ENCODE measurements at regions not wholly inside any gene's neighbourhood (a gene's known extent, or its start where the extent isn't known, plus 50 kb on each side); places are given as distances from the start of the nearest gene placed in this dataset.
"Not testable (repeated sequence)": the region's sequence is repeated elsewhere in the genome, so short reads cannot be mapped to it uniquely, and the experiment has no call there.

GRCh38 chr22:22697377-22698117 lies 53.1 kb downstream of the GGTLC2 start:
- no peak for FAIRE-seq
- no peak for DNase-seq (ENCODE audit: low spot score)

GRCh38 chr22:22698263-22698750 lies 53.9 kb downstream of the GGTLC2 start:
- FAIRE-seq = no peak

GRCh38 chr22:22700631-22701030 lies 56.2 kb downstream of the GGTLC2 start:
- FAIRE-seq = no peak
- no peak for DNase-seq (ENCODE audit: low spot score)

More at GRCh38 chr22:22698263-22698750, 53.9 kb downstream of the GGTLC2 start:
- DNase-seq (ENCODE audit: low spot score) = no peak

GRCh38 chr22:22701557-22701956 lies 57.1 kb downstream of the GGTLC2 start:
- FAIRE-seq = not testable (repeated sequence)

GRCh38 chr22:22702237-22703202 lies 58.1 kb downstream of the GGTLC2 start:
- FAIRE-seq = no peak
- no peak for DNase-seq (ENCODE audit: low spot score)

More at GRCh38 chr22:22701557-22701956, 57.1 kb downstream of the GGTLC2 start:
- DNase-seq (ENCODE audit: low spot score) = not testable (repeated sequence)

- DNase-seq (ENCODE audit: low spot score) (no peak), FAIRE-seq (no peak)
Observed at GRCh38 chr22:22703203-22703570, 58.8 kb downstream of the GGTLC2 start.

- no peak for FAIRE-seq
- no peak for DNase-seq (ENCODE audit: low spot score)
Observed at GRCh38 chr22:22703715-22704114, 59.3 kb downstream of the GGTLC2 start.

- FAIRE-seq (no peak), DNase-seq (ENCODE audit: low spot score) (no peak)
Observed at GRCh38 chr22:22704156-22704946, 59.9 kb downstream of the GGTLC2 start.

- no peak for DNase-seq (ENCODE audit: low spot score)
- no peak for FAIRE-seq
Observed at GRCh38 chr22:22705328-22706100, 61.1 kb downstream of the GGTLC2 start.

- DNase-seq (ENCODE audit: low spot score) (no peak), FAIRE-seq (no peak)
Observed at GRCh38 chr22:22706253-22706915, 62.0 kb downstream of the GGTLC2 start.

GRCh38 chr22:22709719-22710445 lies 65.5 kb downstream of the GGTLC2 start:
- FAIRE-seq = no peak
- DNase-seq (ENCODE audit: low spot score) = no peak

- no peak for FAIRE-seq
Observed at GRCh38 chr22:22710719-22711531, 66.5 kb downstream of the GGTLC2 start.

GRCh38 chr22:22711532-22711913 lies 67.1 kb downstream of the GGTLC2 start:
- DNase-seq (ENCODE audit: low spot score) = no peak
- FAIRE-seq = no peak

More at GRCh38 chr22:22710719-22711531, 66.5 kb downstream of the GGTLC2 start:
- no peak for DNase-seq (ENCODE audit: low spot score)

GRCh38 chr22:22712092-22712658 lies 67.8 kb downstream of the GGTLC2 start:
- no peak for FAIRE-seq
- DNase-seq (ENCODE audit: low spot score) = no peak

GRCh38 chr22:22712666-22713365 lies 68.4 kb downstream of the GGTLC2 start:
- no peak for FAIRE-seq
- no peak for DNase-seq (ENCODE audit: low spot score)

GRCh38 chr22:22713416-22713815 lies 69.0 kb downstream of the GGTLC2 start:
- FAIRE-seq = no peak

GRCh38 chr22:22714600-22715335 lies 70.4 kb downstream of the GGTLC2 start:
- DNase-seq (ENCODE audit: low spot score) = no peak
- FAIRE-seq = no peak

More at GRCh38 chr22:22713416-22713815, 69.0 kb downstream of the GGTLC2 start:
- no peak for DNase-seq (ENCODE audit: low spot score)
